NCI-H524 treated with DMSO at 0.1 percent for 48 hours (cell line): ENCODE measurements at regions not wholly inside any gene's neighbourhood (a gene's known extent, or its start where the extent isn't known, plus 50 kb on each side); places are given as distances from the start of the nearest gene placed in this dataset.

ENCODE experiments used
- DNase-seq: peaks from one replicate; lab custom pipeline; 2025; lab: John Stamatoyannopoulos, UW

GRCh38 chr17:55634702-55635101, 88.0 kb downstream of the TMEM100 start:
- DNase-seq, result no peak

DNA sequence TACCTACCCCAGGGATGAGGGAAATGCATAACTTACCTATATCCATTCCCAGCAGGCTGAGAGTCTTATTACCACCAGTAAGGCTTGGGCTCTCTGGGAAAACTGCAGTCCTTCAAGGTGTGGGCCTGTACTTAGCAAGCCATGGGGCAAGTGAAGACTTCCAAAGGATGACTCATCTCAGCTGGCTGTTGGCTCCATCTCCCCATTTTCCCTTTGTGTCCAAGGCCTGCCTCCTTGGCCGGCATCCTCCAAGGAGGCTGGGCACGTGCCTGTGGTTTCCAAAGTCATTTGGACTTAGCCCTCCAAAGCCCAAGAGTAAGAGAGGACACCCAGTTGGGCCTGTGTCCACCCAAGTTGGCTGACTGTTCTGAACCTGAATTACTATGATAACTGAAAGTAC, 89.8 kb downstream of the TMEM100 start:
- no peak for DNase-seq

DNA sequence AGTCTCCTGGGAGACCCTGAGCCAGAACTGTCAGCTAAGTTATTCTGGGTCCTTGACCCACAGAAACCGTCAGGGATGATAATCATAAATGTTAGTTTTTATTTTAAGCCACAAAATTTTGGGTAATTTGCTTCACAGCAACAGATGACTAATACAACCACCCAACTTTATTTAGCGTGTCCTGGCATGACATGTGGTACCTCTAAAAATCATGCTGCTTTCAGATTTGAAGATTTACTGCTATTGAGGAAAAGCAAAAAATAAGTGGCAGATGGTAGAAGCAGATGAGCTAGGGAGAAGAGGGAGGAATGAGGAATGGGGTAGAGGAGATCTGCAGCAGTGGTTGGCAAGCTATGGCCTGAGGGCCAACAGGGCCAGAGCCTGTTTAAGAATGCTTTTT, 90.4 kb downstream of the TMEM100 start:
- peak; percentile 69 for DNase-seq

- DNase-seq, result peak; percentile 46
These were observed 92.7 kb downstream of the TMEM100 start for GRCh38 chr17:55629995-55630394.

DNA sequence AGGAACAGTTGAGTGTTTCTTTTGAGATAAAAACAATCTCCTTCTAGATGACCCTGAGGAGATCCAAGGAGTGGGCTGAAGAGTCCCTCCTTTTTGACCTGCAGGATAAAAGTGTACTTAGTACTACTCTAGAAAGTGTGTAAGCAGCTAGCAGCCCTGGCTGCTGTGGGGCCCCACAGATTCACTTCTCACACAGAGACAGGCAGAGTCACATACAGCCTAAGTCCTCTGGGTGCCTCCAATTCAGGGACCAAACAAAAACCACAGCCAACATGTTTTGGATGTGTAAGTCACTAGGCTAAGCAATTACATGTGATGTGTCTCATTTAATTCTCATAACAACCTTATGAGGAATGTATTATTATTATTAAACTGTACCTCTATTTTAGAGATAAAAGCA, 97.1 kb downstream of the TMEM100 start:
- DNase-seq, result no peak

DNA sequence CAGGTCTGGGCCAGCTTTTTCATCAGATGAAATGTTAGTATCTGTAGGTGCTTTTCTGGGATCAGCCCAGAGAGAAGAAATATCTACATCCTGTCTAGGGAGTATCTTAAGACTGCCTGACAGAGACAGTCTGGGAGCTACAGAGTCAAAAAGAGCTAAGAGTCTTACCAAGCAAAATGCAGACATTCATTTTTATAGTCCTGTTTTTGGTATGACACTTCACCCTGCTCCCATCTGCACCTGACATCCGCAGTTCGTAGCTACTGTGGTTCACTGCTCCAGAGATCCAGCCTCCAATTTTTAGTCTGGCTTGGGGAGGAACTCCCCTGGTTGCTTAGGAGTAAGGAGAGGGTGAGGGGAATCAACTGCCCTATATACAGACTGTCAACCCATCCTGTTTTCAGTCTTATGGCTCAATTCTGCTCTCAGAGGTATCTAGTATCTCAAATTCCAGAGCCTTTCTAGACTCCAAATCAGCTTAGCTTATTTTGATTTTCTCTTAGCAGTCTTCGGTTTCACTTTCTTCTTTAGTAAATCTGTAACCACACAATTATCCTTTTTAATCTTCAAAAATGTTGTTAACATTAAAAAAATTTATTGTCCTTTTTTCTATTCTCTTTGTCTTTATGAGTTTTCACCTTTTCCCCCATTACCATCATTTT, 97.8 kb downstream of the TMEM100 start:
- no peak for DNase-seq

DNA sequence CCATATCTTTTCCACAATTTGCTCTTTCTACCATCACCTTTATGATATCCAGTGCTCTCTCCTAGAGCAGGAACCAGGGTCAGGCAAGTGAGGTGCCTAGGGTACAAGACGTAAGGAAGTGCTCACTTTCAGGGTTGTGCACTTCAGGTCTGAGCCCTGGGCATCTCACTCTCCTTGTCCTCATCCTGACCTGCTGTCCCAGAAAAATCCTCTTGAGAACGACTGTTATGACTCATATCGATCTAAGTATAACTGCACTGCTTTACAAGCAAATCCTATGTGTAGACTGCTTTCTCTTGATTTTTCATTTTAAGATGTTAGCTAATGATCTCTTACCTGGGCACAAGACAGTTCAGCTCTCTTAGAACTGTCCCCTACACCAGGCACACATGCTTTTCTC, 100.1 kb downstream of the TMEM100 start:
- no peak for DNase-seq

DNA sequence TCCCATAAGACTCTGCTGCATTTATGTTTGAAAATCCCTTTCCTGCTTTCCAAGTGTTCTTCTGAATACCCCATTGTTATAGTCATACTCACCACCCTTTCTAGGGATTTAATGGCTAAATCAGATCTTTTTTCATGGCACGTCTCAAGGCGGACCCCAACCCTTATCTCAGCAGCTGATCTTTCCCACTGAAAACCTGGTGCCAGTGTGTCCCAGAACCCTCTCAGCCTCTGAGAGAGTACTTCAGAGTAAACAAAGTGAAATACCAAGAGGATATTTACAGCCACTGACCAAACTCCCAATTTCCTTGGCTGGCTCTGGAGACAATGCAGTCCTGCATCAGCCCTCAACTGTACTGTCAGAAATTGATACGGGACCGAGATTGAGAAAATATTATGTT, 101.7 kb downstream of the TMEM100 start:
- DNase-seq, result no peak

DNA sequence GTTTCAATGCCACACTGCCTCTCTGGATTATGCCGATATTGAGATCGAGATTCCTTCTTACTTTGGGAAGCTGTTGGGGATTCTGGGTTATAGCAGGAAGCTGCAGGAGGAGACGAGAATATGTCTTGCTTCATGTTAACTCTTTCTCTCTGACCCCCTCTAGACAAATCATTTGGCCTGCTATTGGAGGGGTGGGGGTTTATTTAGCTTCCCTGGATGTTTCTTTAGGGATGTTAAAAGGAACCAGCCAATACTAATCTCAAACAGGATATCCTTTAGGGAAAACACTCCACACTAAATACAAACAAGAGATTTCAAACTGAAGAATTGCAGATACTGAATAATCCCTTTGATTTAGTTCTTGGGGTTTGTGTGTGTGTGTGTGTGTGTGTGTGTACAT, 102.6 kb downstream of the TMEM100 start:
- no peak for DNase-seq

DNA sequence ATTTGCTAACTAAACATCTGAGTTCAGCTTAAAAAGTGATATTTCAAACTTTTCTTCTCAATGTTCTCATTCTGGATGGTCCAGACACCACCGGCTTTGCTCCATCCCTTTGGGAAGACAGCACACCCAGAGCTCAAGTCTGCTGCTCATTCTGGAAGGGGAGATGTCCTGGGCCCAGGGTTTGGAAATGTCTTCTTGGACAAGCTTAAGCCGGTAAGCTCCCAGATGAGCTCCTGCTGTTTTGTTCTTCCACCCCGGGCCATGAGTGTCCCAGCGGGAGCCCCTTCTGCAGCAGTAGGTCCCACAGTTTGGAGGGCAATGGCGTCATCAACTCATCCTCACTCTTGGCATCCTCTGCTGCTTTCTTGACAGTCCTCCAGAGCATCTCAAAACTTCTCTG, 105.2 kb downstream of the TMEM100 start:
- DNase-seq, result no peak

DNA sequence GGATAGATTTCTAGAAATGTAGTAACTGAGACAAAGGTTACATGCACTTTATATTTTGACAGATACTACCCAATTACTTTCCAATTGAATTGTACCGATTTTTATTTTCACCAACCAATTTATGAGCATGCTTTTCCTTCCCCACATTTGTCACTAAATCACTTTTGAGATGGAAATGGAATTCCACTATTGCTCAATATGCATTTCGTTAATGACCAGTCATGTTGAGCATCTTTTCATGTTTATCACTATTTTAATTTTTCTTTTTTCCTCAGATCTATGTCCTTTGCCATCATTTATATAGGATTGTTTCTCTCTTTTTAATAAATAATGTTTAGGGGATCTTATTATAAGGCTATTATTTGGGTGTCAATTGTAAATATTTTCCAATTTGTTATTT, 102.8 kb upstream of the SMIM36 start:
- DNase-seq, result no peak

DNA sequence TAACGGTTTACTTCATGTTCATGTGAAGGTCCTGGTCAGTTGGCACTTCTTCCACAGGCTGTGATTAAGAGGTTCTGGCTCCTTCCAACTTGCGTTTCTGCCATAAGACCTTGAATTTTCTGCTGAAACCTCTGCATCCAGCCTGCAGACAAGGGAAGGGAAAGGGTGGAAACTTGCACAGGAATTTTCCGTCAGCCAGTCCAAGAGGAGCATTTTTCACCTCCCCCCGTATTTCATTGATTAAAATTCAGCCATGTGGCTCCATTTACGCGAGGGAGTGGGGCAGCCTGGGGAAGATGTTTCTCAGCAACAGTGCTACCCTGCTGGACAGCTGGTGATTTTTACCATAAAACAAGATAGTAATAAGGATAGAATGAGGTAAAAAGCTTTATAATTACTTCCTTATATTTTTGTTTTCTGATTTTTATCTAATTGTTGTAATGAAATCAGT, 101.5 kb upstream of the SMIM36 start:
- no peak for DNase-seq

DNA sequence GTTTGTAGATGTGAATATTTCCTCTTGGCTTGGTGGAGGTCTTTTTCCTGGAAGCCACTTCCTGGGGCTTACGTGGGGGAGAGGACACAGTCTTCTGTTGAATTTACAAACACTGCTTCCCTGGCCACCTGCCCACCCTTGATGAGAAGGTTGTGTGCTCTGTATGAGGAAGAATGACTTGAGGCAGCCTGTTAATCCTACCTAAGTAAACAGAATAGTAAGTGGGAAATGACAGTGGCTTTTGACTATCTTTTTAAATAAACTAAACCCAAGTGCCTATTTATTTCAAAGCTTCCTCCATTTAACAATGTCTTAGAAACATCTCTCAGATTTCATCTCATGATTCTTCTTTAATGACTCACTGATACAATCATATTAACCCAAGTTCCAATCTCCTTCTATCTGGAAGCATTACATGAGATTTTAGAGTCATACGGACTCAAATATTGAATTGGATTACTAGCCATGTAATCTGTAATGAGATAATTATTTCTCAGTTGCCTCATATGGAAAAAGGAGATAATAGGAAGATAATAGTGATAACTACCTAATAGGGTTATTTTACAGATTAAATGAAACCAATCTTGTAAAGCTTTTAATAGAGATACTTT, 96.6 kb upstream of the SMIM36 start:
- DNase-seq, result no peak

DNA sequence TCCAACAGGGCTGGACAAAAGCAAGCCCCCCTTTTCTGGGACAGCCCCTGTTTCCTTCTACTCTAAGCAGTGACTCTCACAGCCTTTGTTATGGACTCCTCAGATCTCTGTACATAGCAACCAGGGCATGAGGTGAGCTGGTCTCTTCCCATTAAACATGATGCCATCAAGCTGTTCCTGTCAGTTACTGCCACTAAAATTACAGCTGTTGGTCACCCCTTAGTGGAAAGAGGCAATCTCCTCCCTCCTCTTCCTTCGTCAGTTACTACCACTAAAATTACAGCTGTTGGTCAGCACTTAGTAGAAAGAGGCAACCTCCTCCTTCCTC, 95.2 kb upstream of the SMIM36 start:
- DNase-seq, result no peak

DNA sequence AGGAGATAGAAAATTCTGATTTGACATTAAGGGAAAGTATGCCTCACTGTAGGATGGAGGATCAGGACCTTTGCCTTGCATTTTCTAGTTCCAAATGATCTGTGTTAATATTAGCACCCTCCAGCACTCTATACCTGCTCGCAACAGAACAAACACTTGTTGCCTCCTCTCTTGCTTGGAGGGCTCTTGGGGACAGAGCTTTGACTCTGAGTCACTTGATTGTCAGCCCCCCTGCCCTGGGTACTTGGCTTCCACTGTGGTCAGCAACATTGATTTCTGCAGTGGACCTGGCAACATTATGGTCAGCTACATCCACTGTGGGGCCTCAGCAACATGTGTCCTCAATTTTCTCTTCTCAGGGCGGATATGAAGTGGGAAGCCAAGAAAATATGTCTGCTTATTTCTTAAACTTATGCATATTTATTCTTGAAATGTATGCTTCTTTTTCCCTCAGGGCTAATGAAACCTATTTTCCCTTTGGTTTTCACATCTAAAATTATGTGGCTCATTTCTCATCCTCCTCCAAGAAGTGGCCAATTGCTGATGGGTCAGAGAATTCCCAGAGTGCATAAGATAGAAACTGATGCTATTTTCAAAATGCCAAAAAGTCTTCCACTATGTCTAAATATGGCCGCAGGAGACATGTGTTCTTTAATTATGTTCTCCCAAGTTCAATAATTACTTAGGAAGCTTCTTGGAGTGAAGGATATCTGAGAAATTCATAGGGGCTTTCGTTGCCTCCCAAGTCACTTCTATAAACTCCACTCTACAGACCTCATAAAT, 94.6 kb upstream of the SMIM36 start:
- DNase-seq, result no peak

- DNase-seq, result peak; percentile 13
These were observed 90.7 kb upstream of the SMIM36 start for GRCh38 chr17:55601874-55602364.

DNA sequence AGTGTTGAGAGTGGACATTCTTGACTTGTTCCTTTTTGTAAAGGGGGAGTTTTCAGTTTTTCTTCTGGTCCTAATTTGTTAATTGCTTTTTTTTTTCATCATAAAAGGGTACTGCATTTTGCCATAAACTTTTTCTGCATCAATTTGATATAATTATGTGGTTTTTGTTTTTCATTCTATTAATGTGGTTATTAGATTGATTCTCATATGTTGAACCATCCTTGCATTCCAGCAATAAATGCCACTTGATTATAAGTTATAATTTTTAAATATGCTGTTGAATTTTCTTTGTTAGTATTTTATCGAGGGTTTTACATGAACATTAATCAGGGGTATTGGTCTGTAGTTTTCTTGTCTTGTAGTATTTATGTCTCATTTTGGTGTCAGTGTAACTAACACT, 87.2 kb upstream of the SMIM36 start:
- no peak for DNase-seq

DNA sequence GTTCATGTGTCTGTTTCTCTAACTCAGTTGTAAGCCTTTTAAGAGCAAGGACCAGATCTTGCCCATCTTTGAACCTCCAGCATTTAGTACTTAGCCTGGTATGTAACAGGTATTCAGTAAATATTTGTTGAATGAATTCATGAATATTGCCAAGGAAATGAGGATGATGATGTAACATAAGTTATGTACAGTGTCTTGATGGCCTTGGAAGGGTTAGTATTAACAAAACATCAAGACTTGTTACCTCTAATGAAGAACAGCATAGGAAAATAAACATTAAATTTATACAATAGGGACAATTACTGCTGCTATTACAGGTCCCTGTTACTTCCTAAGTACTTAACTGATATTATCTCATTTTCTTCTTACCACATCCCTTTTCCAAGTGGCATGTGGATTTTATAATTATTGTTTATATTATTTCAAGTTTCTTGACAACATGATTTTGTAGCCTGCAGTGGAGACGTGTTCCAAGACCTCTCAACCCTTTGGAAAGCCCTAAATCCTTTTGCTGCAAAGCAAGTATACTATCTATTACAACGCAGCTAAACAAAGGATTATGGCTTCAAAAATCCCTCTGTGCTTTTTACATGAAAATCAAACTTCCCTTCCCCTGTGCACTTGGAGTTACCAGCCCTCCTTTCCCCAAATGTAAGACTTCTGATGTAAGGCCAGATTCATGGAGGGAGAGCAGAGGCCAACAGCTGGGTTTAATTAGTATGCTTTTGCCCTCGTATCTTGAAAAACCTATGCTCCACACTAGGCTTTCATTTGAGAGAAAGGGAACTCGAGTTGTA, 77.4 kb upstream of the SMIM36 start:
- DNase-seq, result no peak

DNA sequence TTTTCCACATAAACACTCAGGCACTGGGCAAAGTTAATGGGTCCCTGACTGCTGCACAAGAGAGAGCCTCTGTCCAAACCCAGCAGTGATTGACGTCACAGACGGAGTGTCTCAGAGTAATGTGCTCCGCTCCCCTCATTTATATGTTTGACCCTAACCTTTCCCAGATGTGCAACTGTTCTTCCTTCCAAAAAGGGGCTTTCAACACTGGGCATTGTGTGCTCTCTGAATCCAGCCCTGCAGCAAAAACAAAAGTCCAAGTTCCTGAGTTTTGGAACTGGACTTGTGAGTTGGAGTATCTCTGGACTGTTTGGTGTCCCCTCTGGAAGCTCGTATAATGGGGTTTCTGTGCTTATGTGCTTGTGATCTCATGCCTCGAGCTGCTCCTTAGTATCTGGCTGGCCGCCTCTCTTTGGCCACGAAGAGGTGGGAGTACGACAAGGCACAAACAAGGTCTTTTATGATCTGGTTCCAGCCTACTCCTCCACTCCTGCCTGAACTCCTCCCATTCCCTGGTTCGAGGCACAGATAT, 76.4 kb upstream of the SMIM36 start:
- no peak for DNase-seq

GRCh38 chr17:55585629-55586028, 74.4 kb upstream of the SMIM36 start:
- no peak for DNase-seq

GRCh38 chr17:55584861-55585260, 73.6 kb upstream of the SMIM36 start:
- no peak for DNase-seq

DNA sequence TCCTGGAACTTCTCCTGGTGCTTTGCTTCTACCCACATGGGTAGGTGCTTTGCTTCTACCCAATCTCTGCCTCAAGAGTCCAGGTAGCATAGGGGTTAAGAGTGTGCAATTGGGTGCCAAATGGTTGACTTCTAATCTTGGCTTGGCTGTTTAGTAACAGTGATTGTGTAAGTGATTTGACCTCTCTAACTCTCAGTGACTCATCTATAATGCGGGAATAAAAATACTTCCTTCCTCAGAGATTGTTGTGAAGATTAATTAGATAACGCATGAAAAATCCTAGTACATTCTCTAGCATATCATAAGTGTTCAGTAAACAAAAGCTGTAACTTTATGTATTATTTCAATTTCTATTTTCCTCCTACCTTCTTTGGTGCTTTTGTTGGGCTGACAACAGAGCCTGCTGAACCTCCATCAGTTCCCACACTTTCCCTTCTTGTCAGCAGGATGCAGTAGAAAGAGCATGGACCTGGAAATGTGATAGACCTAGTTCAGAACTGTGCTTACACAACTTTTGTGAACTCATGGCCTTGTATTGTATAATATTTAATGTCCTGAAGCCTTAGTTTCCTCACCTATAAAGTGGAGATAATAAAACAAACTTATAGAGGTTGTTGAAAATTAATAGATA, 72.9 kb upstream of the SMIM36 start:
- DNase-seq, result no peak
